Activated CD4-positive, alpha-beta T cell treated with anti-CD3 and anti-CD28 coated beads, Interleukin-2, amount 10 ng/mL, durations not matched to agents 7 days and 5 days (primary cell): ENCODE measurements at regions not wholly inside any gene's neighbourhood (a gene's known extent, or its start where the extent isn't known, plus 50 kb on each side); places are given as distances from the start of the nearest gene placed in this dataset.
"Not testable (repeated sequence)": the region's sequence is repeated elsewhere in the genome, so short reads cannot be mapped to it uniquely, and the experiment has no call there.

Experiments
- CTCF ChIA-PET: fragments of 350-600 bp; sonication (Branson Sonifier 250); formaldehyde crosslinking; loops from one replicate; lab custom pipeline; 2021; ENCODE audit warnings: antibody characterized with exemption; lab: Charles Lee
- POLR2A ChIA-PET: fragments of 350-600 bp; sonication (Branson Sonifier 250); formaldehyde crosslinking; loops from one replicate; lab custom pipeline; 2021; ENCODE audit warnings: antibody characterized with exemption; lab: Charles Lee
- DNase-seq: peaks from one replicate; pipeline ENCODE4 v3.0.0-alpha.2; 2020
- H3K27ac Mint-ChIP-seq: one replicate; pipeline ENCODE4 v1.8.0; 2021; ENCODE audit warnings: mild to moderate bottlenecking, moderate library complexity, mixed read lengths
- H3K27me3 Mint-ChIP-seq: one replicate; pipeline ENCODE4 v1.8.0; 2021; ENCODE audit warnings: mixed read lengths
- H3K36me3 Mint-ChIP-seq: one replicate; pipeline ENCODE4 v1.8.0; 2021; ENCODE audit warnings: low read depth, mixed read lengths
- H3K4me1 Mint-ChIP-seq: one replicate; pipeline ENCODE4 v1.8.0; 2021; ENCODE audit warnings: mixed read lengths
- H3K4me3 Mint-ChIP-seq: one replicate; pipeline ENCODE4 v1.8.0; 2021; ENCODE audit warnings: mild to moderate bottlenecking, moderate library complexity, mixed read lengths
- H3K9me3 Mint-ChIP-seq: one replicate; pipeline ENCODE4 v1.8.0; 2021; ENCODE audit warnings: mixed read lengths

DNA sequence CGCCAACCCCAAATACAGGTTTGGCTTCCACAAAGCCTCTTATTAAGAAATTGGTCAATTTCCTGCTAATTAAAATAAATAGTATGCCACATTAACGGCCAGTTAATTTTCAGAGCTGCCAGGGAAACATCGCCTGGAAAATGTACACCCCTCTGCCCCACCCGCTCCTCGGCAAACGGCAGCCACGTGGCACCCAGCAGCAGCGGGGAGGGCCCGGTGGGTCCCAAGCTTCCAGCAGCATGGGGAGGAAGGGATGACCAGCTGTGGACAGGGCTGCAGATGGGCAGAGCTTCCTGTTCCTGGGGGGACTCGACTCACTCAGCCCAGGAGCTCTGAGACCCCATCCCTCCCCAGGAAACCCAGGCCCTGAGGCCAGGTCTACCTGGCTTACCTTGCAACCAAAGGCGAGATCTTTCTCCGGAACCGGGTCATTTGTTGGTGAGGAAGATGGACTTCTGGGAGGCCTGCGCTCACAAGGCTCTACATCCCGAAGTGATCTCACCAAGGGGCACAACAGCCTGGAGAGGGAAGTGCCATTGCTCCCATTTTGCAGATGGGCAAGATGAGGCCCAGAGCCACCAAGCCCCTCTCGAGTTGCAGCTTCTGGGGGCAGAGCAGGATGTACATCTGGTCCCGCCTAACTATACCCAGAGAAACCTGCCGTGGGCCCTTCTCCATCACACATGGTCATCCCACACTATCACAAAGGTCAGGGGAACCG is 68.3 kb downstream of the IGLL1 start:
- no peak overlapping the region for H3K4me3 Mint-ChIP-seq
- no peaks in the 10 kb centered on the region for H3K4me1 Mint-ChIP-seq
- CTCF ChIA-PET = no interaction called here
- POLR2A ChIA-PET = no interaction called here
- H3K9me3 Mint-ChIP-seq = no peaks in the 10 kb centered on the region
- no peaks in the 10 kb centered on the region for H3K36me3 Mint-ChIP-seq
- no peak for DNase-seq
- H3K27me3 Mint-ChIP-seq = no peaks in the 10 kb centered on the region
- H3K27ac Mint-ChIP-seq = no peak overlapping the region

- Mint-ChIP-seq H3K27ac (no peak overlapping the region), H3K4me1 (no peaks in the 10 kb centered on the region), H3K9me3 (no peaks in the 10 kb centered on the region), H3K36me3 (no peaks in the 10 kb centered on the region), H3K4me3 (no peak overlapping the region), H3K27me3 (no peaks in the 10 kb centered on the region)
- CTCF ChIA-PET = interaction anchor here (0.6 to 1.4 kb wide), 2 partner anchors 13 to 390 kb away, joined by 4 read pairs; no protein-coding TSS in a partner anchor
- no peak for DNase-seq
- POLR2A ChIA-PET = no interaction called here
Observed at GRCh38 chr22:23509571-23510302, 70.4 kb downstream of the IGLL1 start.

DNA sequence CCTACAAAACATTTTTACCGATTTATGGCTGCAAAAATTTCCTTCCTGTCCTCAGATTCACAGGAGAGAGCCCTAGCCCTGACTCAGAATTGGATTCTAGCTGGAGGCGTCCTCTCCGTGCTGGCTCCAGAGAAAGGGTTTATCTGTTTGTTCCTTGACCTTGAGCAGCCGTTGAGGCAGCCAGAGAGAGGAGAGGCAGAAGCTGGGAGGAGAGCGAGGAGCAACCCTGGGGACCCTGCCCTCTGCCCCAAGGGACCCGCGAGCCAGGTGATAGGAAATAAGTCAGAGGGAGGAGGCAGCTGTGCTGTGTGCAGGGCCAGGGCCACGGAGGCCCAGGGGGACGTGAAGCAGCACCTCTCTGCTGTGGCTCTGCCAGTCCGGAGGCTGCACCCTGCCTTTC is 75.6 kb downstream of the IGLL1 start:
- Mint-ChIP-seq H3K4me3 (no peak overlapping the region), H3K9me3 (no peaks in the 10 kb centered on the region), H3K36me3 (no peaks in the 10 kb centered on the region), H3K4me1 (no peaks in the 10 kb centered on the region), H3K27ac (no peak overlapping the region), H3K27me3 (no peaks in the 10 kb centered on the region)
- DNase-seq = no peak
- ChIA-PET POLR2A (no interaction called here), CTCF (no interaction called here)

GRCh38 chr22:23503736-23504440 is 76.2 kb downstream of the IGLL1 start:
- Mint-ChIP-seq H3K4me1 (no peaks in the 10 kb centered on the region), H3K27me3 (no peaks in the 10 kb centered on the region), H3K36me3 (no peaks in the 10 kb centered on the region), H3K4me3 (no peak overlapping the region), H3K27ac (no peak overlapping the region), H3K9me3 (no peaks in the 10 kb centered on the region)
- ChIA-PET POLR2A (no interaction called here), CTCF (no interaction called here)
- DNase-seq = no peak

DNA sequence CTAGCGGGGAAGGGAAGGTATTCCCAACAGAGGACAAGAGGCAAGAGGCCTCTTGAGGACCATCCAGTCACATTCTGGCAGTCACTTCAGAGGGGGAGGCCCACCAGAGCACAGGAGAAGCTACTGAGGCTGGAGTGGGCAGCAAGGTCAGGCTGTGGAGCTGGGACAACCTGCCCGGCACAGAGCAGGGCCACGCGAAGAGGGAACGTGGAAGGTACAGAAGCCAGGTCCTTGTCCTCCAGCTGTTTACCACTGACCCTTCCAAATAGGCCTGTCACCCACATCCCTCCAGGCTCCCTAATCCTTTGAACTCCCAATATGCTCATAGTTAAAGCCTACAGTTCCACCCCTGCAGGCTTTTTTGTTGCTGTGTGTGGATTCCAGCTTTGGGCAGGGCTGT is 76.9 kb downstream of the IGLL1 start:
- POLR2A ChIA-PET = no interaction called here

DNA sequence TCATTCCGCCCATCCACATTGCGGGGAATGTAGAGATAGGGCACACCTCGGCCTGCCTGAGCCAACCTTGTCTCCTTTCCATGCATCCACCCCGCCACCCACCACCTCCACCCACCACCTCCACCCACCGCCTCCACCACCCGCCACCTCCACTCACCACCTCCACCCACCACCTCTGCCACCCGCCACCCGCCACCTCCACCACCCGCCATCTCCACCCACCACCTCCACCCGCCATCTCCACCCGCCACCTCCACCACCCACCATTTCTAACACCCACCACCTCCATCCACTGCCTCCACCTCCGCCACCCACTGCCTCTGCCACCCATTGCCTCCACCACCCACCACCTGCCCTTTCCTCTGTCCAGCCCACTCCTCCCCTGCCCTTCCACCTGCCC is 78.4 kb downstream of the IGLL1 start:
- no peak for DNase-seq
- Mint-ChIP-seq H3K27me3 (no peaks in the 10 kb centered on the region), H3K4me3 (no peak overlapping the region), H3K4me1 (peaks cover 11% of the 10 kb centered on the region), H3K36me3 (no peaks in the 10 kb centered on the region), H3K9me3 (no peaks in the 10 kb centered on the region), H3K27ac (no peak overlapping the region)
- CTCF ChIA-PET = no interaction called here
- POLR2A ChIA-PET = no interaction called here

More for the DNA sequence above, 76.9 kb downstream of the IGLL1 start:
- CTCF ChIA-PET = no interaction called here
- H3K4me3 Mint-ChIP-seq = no peak overlapping the region
- peaks cover 3% of the 10 kb centered on the region for H3K4me1 Mint-ChIP-seq
- H3K27ac Mint-ChIP-seq = no peak overlapping the region
- H3K9me3 Mint-ChIP-seq = no peaks in the 10 kb centered on the region
- H3K36me3 Mint-ChIP-seq = no peaks in the 10 kb centered on the region
- H3K27me3 Mint-ChIP-seq = no peaks in the 10 kb centered on the region
- DNase-seq = no peak

DNA sequence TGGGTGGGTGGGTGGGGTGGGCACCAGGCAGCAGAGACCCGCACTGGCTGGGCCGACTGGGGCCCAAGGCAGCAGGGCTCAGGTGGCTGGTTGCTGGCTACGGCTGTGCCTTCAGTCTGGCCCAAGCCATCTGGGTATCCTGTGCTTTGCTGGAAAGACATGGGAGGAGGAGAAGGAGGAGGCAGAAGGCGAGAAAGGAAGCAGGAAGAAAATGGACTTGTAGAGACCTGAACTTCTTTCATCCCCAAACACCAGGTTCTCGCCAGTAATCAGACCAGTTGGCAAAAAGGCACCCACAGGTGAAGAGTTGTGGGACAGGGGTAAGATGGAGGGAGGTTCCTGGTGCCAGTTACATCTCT is 78.8 kb downstream of the IGLL1 start:
- Mint-ChIP-seq H3K27me3 (no peaks in the 10 kb centered on the region), H3K27ac (no peak overlapping the region), H3K9me3 (no peaks in the 10 kb centered on the region), H3K4me1 (peaks cover 15% of the 10 kb centered on the region), H3K4me3 (no peak overlapping the region), H3K36me3 (no peaks in the 10 kb centered on the region)
- CTCF ChIA-PET = no interaction called here
- POLR2A ChIA-PET = no interaction called here
- DNase-seq = no peak

DNA sequence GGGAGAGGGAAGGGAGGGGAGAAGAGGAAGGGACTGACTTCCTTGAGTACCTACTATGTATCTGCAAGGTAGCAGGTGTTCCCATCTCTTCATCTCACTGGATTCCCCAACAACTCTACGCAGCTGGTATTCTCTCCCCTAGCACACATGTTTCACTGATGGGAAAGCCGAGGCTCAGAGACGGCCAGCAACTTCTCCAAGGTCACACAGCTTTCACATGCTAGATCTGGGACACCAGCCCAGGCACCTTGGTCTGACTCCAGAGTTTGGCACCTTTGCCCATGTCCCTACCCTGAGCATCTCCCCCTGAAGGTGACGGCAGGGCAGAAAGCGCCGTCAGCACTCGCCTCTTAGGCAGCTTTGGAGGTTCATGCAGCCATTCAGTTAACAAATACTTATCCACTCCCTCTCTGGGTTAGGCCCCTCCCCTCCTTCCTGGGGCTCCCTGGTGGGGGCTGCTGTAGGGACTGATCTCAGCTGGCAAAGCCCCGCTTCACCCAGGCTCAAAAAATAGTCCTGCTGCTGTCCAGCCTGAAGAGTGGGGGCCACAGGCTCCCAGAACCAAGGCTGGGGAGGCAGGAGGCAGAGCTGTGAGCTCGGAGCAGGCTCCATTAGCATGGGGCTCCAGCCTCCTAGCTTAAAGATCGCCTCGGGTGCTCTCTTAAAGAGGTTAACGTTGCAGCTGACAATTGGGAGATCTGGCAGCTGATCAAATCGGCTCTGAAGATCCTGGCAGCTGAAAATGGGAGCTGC is 79.4 kb downstream of the IGLL1 start:
- Mint-ChIP-seq H3K4me3 (no peak overlapping the region), H3K27ac (no peak overlapping the region), H3K4me1 (peaks cover 20% of the 10 kb centered on the region), H3K27me3 (no peaks in the 10 kb centered on the region), H3K36me3 (no peaks in the 10 kb centered on the region), H3K9me3 (no peaks in the 10 kb centered on the region)
- ChIA-PET CTCF (no interaction called here), POLR2A (no interaction called here)
- DNase-seq = no peak

DNA sequence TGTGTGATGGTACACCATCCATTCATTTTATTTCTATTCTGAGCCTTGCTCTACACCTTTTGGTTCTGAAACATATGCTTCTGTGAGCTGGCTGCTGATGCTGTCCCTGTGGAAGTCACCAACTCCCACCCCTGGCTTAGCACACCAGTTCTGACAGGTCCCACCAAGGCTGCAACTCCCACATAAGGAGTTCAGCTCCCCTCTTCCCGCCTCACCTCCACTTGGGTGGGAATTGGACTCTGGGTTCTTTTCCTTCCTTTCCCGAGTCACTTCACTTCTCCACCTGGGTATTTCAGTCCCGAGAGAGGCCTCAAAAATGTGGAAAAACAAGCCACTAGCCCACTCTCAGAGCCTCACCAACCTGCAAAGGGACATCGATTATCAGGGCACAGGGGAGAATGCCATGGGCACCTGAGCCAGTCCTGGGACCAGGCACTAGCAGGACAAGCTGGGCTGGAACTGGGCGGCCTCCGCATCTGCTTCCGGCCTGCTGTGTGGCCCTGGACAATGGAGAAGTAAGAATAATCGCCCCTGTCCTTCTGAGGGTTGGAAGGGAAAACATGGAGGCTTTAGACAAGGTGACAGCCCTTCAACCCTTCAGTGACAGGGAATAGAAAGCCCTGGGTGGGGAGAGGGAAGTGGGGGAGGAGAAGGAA is 80.1 kb downstream of the IGLL1 start:
- CTCF ChIA-PET = no interaction called here
- peaks cover 26% of the 10 kb centered on the region for H3K4me1 Mint-ChIP-seq
- H3K36me3 Mint-ChIP-seq = no peaks in the 10 kb centered on the region
- no peaks in the 10 kb centered on the region for H3K9me3 Mint-ChIP-seq
- POLR2A ChIA-PET = no interaction called here
- no peak overlapping the region for H3K4me3 Mint-ChIP-seq
- H3K27me3 Mint-ChIP-seq = no peaks in the 10 kb centered on the region
- H3K27ac Mint-ChIP-seq = no peak overlapping the region
- DNase-seq = no peak

- Mint-ChIP-seq H3K27ac (no peak overlapping the region), H3K4me3 (no peak overlapping the region), H3K27me3 (no peaks in the 10 kb centered on the region), H3K36me3 (no peaks in the 10 kb centered on the region), H3K9me3 (no peaks in the 10 kb centered on the region), H3K4me1 (peaks cover 30% of the 10 kb centered on the region)
- ChIA-PET POLR2A (no interaction called here), CTCF (no interaction called here)
- DNase-seq = no peak
Observed at GRCh38 chr22:23498811-23499798, 81.0 kb downstream of the IGLL1 start.

GRCh38 chr22:23497889-23498288 is 82.2 kb downstream of the IGLL1 start:
- POLR2A ChIA-PET, H3K36me3 Mint-ChIP-seq, H3K27ac Mint-ChIP-seq, CTCF ChIA-PET, DNase-seq, H3K27me3 Mint-ChIP-seq, H3K4me3 Mint-ChIP-seq, H3K9me3 Mint-ChIP-seq: not testable (repeated sequence)
- H3K4me1 Mint-ChIP-seq = peaks cover 30% of the 10 kb centered on the region
